A549 (cell line): ENCODE measurements at regions not wholly inside any gene's neighbourhood (a gene's known extent, or its start where the extent isn't known, plus 50 kb on each side); places are given as distances from the start of the nearest gene placed in this dataset.

Source experiments
- ATAC-seq, 2 experiments: fragments of 200-7000 bp in 1 of 2; fragments of >200 bp in 1 of 2; cut with Nextera tagmentation in 1 of 2; cut with Tn5 transposase in 1 of 2; 3 replicates each; pipeline versions ENCODE4 v1.8.0 to v1.9.1; 2018 to 2020; ENCODE audit warnings: mild to moderate bottlenecking in 1 of 2, moderate library complexity in 1 of 2
- CTCF ChIA-PET: fragments of 300-600 bp; sonication (Branson Sonifier 250); formaldehyde crosslinking; extraction: SDS; loops from one replicate; lab custom pipeline; 2021; ENCODE audit warnings: antibody characterized with exemption, inconsistent platforms; lab: Yijun Ruan, JAX
- POLR2A ChIA-PET: fragments of 350-600 bp; formaldehyde crosslinking; extraction: SDS; loops from one replicate; lab custom pipeline; 2021; ENCODE audit warnings: antibody characterized with exemption, inconsistent platforms; lab: Yijun Ruan, JAX
- DNase-seq, 2 experiments: peaks; one replicate each; pipeline versions ENCODE4 v3.0.0 to v3.0.0-alpha.2; 2011 to 2016; ENCODE audit warnings: low read depth in 1 of 2, low spot score in 1 of 2
- FAIRE-seq: peaks from 2 replicates; lab custom pipeline; 2011; peaks lifted over from hg19 to GRCh38; lab: Jason Lieb, UNC
- H3K27ac ChIP-seq, 2 experiments: fragments of >200 bp; sonication (Bioruptor Twin); formaldehyde crosslinking; 3 replicates each; pipeline ENCODE4 v1.5.1; 2016 to 2017
- H3K4me1 ChIP-seq: fragments of >200 bp; sonication (Bioruptor Twin); formaldehyde crosslinking; 3 replicates; pipeline ENCODE4 v1.6.1; 2016
- H3K4me2 ChIP-seq: fragments of >200 bp; sonication (Bioruptor Twin); formaldehyde crosslinking; 3 replicates; pipeline ENCODE4 v1.6.1; 2016
- H3K4me3 ChIP-seq: fragments of >200 bp; sonication (Bioruptor Twin); formaldehyde crosslinking; 3 replicates; pipeline ENCODE4 v1.5.1; 2016
- H3K9me3 ChIP-seq: fragments of >200 bp; sonication (Bioruptor Twin); formaldehyde crosslinking; 3 replicates; pipeline ENCODE4 v1.6.1; 2016
- BHLHE40 ChIP-seq: IDR thresholded peaks from 2 replicates; pipeline ENCODE4 v1.6.1; 2012; ENCODE audit warnings: low read depth, low read length, inconsistent platforms
- CBX2 ChIP-seq: fragments of 200-600 bp; sonication (generic); IDR thresholded peaks from 2 replicates; pipeline ENCODE4 v1.6.1; 2016; ENCODE audit warnings: low read depth, mild to moderate bottlenecking, borderline replicate concordance
- CBX8 ChIP-seq: fragments of 200-600 bp; sonication (generic); IDR thresholded peaks from 2 replicates; pipeline ENCODE4 v1.6.1; 2016
- CEBPB ChIP-seq, 2 experiments: fragments of >200 bp in 1 of 2; sonication (Bioruptor Twin) in 1 of 2; formaldehyde crosslinking in 1 of 2; IDR thresholded peaks; 2 replicates each; pipeline ENCODE4 v1.6.1; 2012 to 2016
- CHD2 ChIP-seq: fragments of 150-350 bp; IDR thresholded peaks from 2 replicates; pipeline ENCODE4 v1.6.1; 2014; ENCODE audit warnings: low read length; ENCODE audit not compliant: partially characterized antibody
- CHD4 ChIP-seq: fragments of 200-600 bp; sonication (generic); IDR thresholded peaks from 2 replicates; pipeline ENCODE4 v1.6.1; 2016; ENCODE audit warnings: antibody characterized with exemption, mild to moderate bottlenecking, borderline replicate concordance
- CTCF ChIP-seq: fragments of >200 bp; sonication (Bioruptor Twin); formaldehyde crosslinking; IDR thresholded peaks from 3 replicates; pipeline ENCODE4 v1.5.1; 2016
- EHF ChIP-seq: fragments of 250-450 bp; sonication (Bioruptor Pico); IDR thresholded peaks from 2 replicates; pipeline ENCODE4 v1.5.0; 2020; ENCODE audit warnings: mild to moderate bottlenecking
- EHMT2 ChIP-seq: fragments of 200-600 bp; sonication (generic); IDR thresholded peaks from 2 replicates; pipeline ENCODE4 v1.6.1; 2016; ENCODE audit warnings: antibody characterized with exemption, low read depth, mild to moderate bottlenecking, moderate library complexity
- ESRRA ChIP-seq: fragments of 150-350 bp; IDR thresholded peaks from 2 replicates; pipeline ENCODE4 v1.6.1; 2014; ENCODE audit warnings: mild to moderate bottlenecking, low read length, borderline replicate concordance
- HES2 ChIP-seq: fragments of >200 bp; sonication (Bioruptor Twin); formaldehyde crosslinking; IDR thresholded peaks from 2 replicates; pipeline ENCODE4 v1.6.1; 2016
- HEYL ChIP-seq: fragments of 250-450 bp; sonication (Bioruptor Pico); IDR thresholded peaks from 2 replicates; pipeline ENCODE4 v1.8.0; 2021; ENCODE audit warnings: mild to moderate bottlenecking, moderate library complexity
- HOXA7 ChIP-seq: fragments of 250-450 bp; sonication (Bioruptor Pico); IDR thresholded peaks from 2 replicates; pipeline ENCODE4 v1.5.0; 2020; ENCODE audit warnings: mild to moderate bottlenecking, moderate library complexity
- HOXB13 ChIP-seq: fragments of 250-450 bp; sonication (Bioruptor Pico); IDR thresholded peaks from 2 replicates; pipeline ENCODE4 v1.5.0; 2020; ENCODE audit warnings: low read depth, mild to moderate bottlenecking, moderate library complexity
- HOXB5 ChIP-seq: fragments of 250-450 bp; sonication (Bioruptor Pico); IDR thresholded peaks from 2 replicates; pipeline ENCODE4 v1.5.0; 2020; ENCODE audit warnings: mild to moderate bottlenecking, moderate library complexity
- JUN ChIP-seq, 2 experiments: fragments of >200 bp; sonication (Bioruptor Twin); formaldehyde crosslinking; IDR thresholded peaks; 2 replicates in 1 of 2; 3 replicates in 1 of 2; pipeline ENCODE4 v1.6.1; 2016 to 2017
- JUNB ChIP-seq: fragments of >200 bp; sonication (Bioruptor Twin); formaldehyde crosslinking; IDR thresholded peaks from 2 replicates; pipeline ENCODE4 v1.6.1; 2016
- KDM1A ChIP-seq: fragments of 200-600 bp; sonication (generic); IDR thresholded peaks from 2 replicates; pipeline ENCODE4 v1.6.1; 2016; ENCODE audit warnings: low read depth, mild to moderate bottlenecking
- KDM5A ChIP-seq: fragments of 200-600 bp; sonication (generic); IDR thresholded peaks from 2 replicates; pipeline ENCODE4 v1.6.1; 2016; ENCODE audit warnings: antibody characterized with exemption, mild to moderate bottlenecking
- MAFK ChIP-seq: fragments of 450-650 bp; IDR thresholded peaks from 2 replicates; pipeline ENCODE4 v1.6.1; 2014; ENCODE audit not compliant: partially characterized antibody
- MAZ ChIP-seq: fragments of 150-350 bp; IDR thresholded peaks from 2 replicates; pipeline ENCODE4 v1.6.1; 2014; ENCODE audit warnings: antibody characterized with exemption, low read depth, low read length, borderline replicate concordance
- NFE2L2 ChIP-seq: fragments of 150-350 bp; conservative IDR thresholded peaks from 2 replicates; pipeline ENCODE4 v1.6.1; 2014; ENCODE audit warnings: low read length
- NPAS2 ChIP-seq: fragments of 250-450 bp; sonication (Bioruptor Pico); IDR thresholded peaks from 2 replicates; pipeline ENCODE4 v1.8.0; 2022; ENCODE audit warnings: mild to moderate bottlenecking, moderate library complexity, borderline replicate concordance
- POLR2A ChIP-seq: IDR thresholded peaks from 2 replicates; pipeline ENCODE4 v1.6.1; 2012; ENCODE audit warnings: mild to moderate bottlenecking, low read length
- RCOR1 ChIP-seq: fragments of 150-350 bp; IDR thresholded peaks from 2 replicates; pipeline ENCODE4 v1.6.1; 2014; ENCODE audit warnings: antibody characterized with exemption, low read length, low read depth
- SREBF2 ChIP-seq: fragments of 450-650 bp; IDR thresholded peaks from 2 replicates; pipeline ENCODE4 v1.6.1; 2014; ENCODE audit warnings: mild to moderate bottlenecking, moderate library complexity
- ZC3H11A ChIP-seq: fragments of 450-650 bp; IDR thresholded peaks from 2 replicates; pipeline ENCODE4 v1.6.1; 2014; ENCODE audit warnings: antibody characterized with exemption, mild to moderate bottlenecking
- WGBS: methylation state at CpG from one replicate; pipeline ENCODE4 v1.1.6; 2017; ENCODE audit errors: missing lambda C conversion rate; 5-methylcytosine and 5-hydroxymethylcytosine counted together
- TF ChIP-seq, protein P1 (sequence below): fragments of 250-450 bp; sonication (Bioruptor Pico); IDR thresholded peaks from 2 replicates; pipeline ENCODE4 v1.5.0; 2021; ENCODE audit warnings: mild to moderate bottlenecking, moderate library complexity, borderline replicate concordance

DNA sequence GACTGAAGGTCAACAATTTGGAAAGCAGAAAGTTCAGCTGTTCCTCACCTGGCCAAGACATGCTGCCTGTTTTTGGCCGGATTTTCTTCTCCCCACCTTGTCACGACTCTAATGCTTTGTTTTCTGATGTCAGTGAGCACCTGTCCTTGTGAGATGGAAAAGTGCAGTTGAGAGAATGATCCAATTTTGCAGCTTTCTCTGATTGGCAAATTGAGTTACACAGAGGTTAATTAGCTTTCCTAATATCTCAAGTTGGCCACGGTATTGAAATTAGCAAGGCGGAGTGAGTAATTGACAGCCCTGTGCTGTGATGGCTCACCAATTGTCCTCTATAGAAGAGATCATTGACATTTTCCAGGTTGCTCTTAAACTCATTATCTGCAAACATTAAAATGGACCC lies 126.8 kb upstream of the VCX3A start:
- no peak overlapping the region for H3K4me2 ChIP-seq
- no peak for TF ChIP-seq KDM1A
- no peak for TF ChIP-seq BHLHE40
- no peak for TF ChIP-seq EHF
- TF ChIP-seq JUN (IDR thresholded peaks at IDR 0.05), result no peak
- TF ChIP-seq ESRRA, result no peak
- no peak for TF ChIP-seq CBX2
- ChIA-PET POLR2A (no interaction called here), CTCF (no interaction called here)
- DNase-seq, result no peak
- H3K27ac ChIP-seq, result no peak overlapping the region
- H3K9me3 ChIP-seq, result no peaks in the 10 kb centered on the region
- H3K4me1 ChIP-seq, result no peaks in the 10 kb centered on the region
- FAIRE-seq, result no peak
- no peak overlapping the region for H3K4me3 ChIP-seq
- 4% methylated on average over 4 of the region's 4 CpGs for WGBS
- no peak for ATAC-seq

- WGBS, result 0% methylated on average over 2 of the region's 2 CpGs
- no peak for TF ChIP-seq JUNB
- no peak for TF ChIP-seq CTCF
- TF ChIP-seq RCOR1, result no peak
- TF ChIP-seq CBX8, result no peak
- no peak for TF ChIP-seq ZC3H11A
- TF ChIP-seq EHMT2, result no peak
- no peak for TF ChIP-seq NFE2L2
- no peak for TF ChIP-seq CEBPB (IDR thresholded peaks at IDR 0.05)
- TF ChIP-seq HEYL (CRISPR knock-in tag), result no peak
- TF ChIP-seq HES2, result no peak
- POLR2A ChIA-PET, result no interaction called here
Observed at GRCh38 chrX:6660567-6661264, 125.8 kb upstream of the VCX3A start.

GRCh38 chrX:6645216-6645615 lies 110.3 kb upstream of the VCX3A start:
- no peak for FAIRE-seq
- POLR2A ChIA-PET, result no interaction called here

More at GRCh38 chrX:6660567-6661264, 125.8 kb upstream of the VCX3A start:
- H3K4me1 ChIP-seq, result no peaks in the 10 kb centered on the region
- FAIRE-seq (no peak), ATAC-seq (no peak), DNase-seq (no peak)
- CTCF ChIA-PET, result interaction anchor here (0.5 kb wide), 1 partner anchor 926 kb away, joined by 3 read pairs; no protein-coding TSS in a partner anchor
- H3K4me3 ChIP-seq, result no peak overlapping the region
- H3K9me3 ChIP-seq, result no peaks in the 10 kb centered on the region
- H3K27ac ChIP-seq, result no peak overlapping the region
- H3K4me2 ChIP-seq, result no peak overlapping the region

More at GRCh38 chrX:6645216-6645615, 110.3 kb upstream of the VCX3A start:
- 27% methylated on average over 2 of the region's 2 CpGs for WGBS
- Histone ChIP-seq H3K4me2 (no peak overlapping the region), H3K27ac (no peak overlapping the region), H3K4me3 (no peak overlapping the region), H3K4me1 (no peaks in the 10 kb centered on the region), H3K9me3 (no peaks in the 10 kb centered on the region)
- DNase-seq, result no peak
- ATAC-seq, result no peak
- TF ChIP-seq CEBPB (IDR thresholded peaks at IDR 0.05) (no peak), KDM1A (no peak), MAZ (no peak), KDM5A (no peak), JUN (IDR thresholded peaks at IDR 0.05) (no peak), EHF (no peak), CHD2 (no peak), ZC3H11A (no peak), HOXB13 (CRISPR knock-in tag) (no peak), SREBF2 (no peak), NPAS2 (CRISPR knock-in tag) (no peak), CHD4 (no peak), HOXA7 (CRISPR knock-in tag) (no peak), MAFK (no peak), CBX2 (no peak), JUNB (no peak), HOXB5 (no peak), POLR2A (no peak)
- TF ChIP-seq, protein P1, sequence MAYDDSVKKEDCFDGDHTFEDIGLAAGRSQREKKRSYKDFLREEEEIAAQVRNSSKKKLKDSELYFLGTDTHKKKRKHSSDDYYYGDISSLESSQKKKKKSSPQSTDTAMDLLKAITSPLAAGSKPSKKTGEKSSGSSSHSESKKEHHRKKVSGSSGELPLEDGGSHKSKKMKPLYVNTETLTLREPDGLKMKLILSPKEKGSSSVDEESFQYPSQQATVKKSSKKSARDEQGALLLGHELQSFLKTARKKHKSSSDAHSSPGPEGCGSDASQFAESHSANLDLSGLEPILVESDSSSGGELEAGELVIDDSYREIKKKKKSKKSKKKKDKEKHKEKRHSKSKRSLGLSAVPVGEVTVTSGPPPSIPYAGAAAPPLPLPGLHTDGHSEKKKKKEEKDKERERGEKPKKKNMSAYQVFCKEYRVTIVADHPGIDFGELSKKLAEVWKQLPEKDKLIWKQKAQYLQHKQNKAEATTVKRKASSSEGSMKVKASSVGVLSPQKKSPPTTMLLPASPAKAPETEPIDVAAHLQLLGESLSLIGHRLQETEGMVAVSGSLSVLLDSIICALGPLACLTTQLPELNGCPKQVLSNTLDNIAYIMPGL (CRISPR knock-in tag), result no peak
- CTCF ChIA-PET, result no interaction called here
